WI38 (cell line): ENCODE measurements at regions not wholly inside any gene's neighbourhood (a gene's known extent, or its start where the extent isn't known, plus 50 kb on each side); places are given as distances from the start of the nearest gene placed in this dataset.
"Not testable (repeated sequence)": the region's sequence is repeated elsewhere in the genome, so short reads cannot be mapped to it uniquely, and the experiment has no call there.

Experiments
- H3K4me3 ChIP-seq: 2 replicates; pipeline ENCODE4 v1.5.1; 2011; ENCODE audit warnings: low read depth, mild to moderate bottlenecking, control low read depth, low read length
- CTCF ChIP-seq: IDR thresholded peaks from 2 replicates; pipeline ENCODE4 v1.5.1; 2012; ENCODE audit warnings: low read depth, mild to moderate bottlenecking, control low read depth, low read length

- H3K4me3 ChIP-seq, result no peak overlapping the region
- TF ChIP-seq CTCF, result no peak
Observed at GRCh38 chr7:13603016-13603415, 386.4 kb downstream of the ETV1 start.

- H3K4me3 ChIP-seq, result no peak overlapping the region
- TF ChIP-seq CTCF, result no peak
Observed at GRCh38 chr7:13603661-13604060, 385.8 kb downstream of the ETV1 start.

DNA sequence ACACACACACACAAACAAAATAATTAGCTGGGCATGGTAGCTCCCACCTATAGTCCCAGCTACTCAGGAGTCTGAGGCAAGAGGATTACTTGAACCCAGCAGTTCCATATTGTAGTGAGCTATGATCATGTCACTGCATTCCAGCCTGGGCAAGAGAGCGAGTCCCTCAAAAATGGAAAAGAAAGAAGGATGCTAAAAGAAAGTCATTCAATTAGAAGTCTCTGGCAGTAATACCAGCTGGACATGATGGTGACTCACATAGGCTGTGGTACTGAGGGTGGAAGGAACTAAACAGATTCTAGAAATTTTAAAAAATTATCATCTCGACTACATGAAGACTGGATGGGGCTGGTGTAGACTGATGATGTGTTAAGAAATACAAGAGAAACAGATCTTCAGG, 385.3 kb downstream of the ETV1 start:
- TF ChIP-seq CTCF, result no peak
- H3K4me3 ChIP-seq, result no peak overlapping the region

- no peak overlapping the region for H3K4me3 ChIP-seq
- TF ChIP-seq CTCF, result no peak
Observed at GRCh38 chr7:13610372-13610771, 379.1 kb downstream of the ETV1 start.

DNA sequence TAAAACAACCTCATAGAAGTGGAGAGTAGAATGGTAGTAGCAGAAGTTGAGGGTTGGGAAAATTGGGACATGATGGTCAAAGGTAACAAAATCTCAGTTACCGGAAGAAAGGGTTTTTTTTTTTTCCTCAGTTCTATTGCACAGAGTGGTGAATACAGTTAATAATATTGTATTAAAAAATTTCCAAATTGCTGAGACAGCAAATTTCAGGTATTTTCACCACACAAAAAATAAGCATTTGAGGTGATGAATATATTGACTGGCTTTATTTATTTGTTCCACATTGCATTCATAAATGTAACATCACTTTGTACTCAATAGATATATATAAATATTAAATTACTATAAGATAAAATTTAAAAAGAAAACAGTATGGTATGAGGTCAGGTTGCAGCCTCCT, 373.8 kb downstream of the ETV1 start:
- TF ChIP-seq CTCF, result no peak
- no peak overlapping the region for H3K4me3 ChIP-seq

GRCh38 chr7:13627455-13627854, 362.0 kb downstream of the ETV1 start:
- no peak overlapping the region for H3K4me3 ChIP-seq
- no peak for TF ChIP-seq CTCF

GRCh38 chr7:13628239-13629001, 361.0 kb downstream of the ETV1 start:
- H3K4me3 ChIP-seq, result no peak overlapping the region
- no peak for TF ChIP-seq CTCF

DNA sequence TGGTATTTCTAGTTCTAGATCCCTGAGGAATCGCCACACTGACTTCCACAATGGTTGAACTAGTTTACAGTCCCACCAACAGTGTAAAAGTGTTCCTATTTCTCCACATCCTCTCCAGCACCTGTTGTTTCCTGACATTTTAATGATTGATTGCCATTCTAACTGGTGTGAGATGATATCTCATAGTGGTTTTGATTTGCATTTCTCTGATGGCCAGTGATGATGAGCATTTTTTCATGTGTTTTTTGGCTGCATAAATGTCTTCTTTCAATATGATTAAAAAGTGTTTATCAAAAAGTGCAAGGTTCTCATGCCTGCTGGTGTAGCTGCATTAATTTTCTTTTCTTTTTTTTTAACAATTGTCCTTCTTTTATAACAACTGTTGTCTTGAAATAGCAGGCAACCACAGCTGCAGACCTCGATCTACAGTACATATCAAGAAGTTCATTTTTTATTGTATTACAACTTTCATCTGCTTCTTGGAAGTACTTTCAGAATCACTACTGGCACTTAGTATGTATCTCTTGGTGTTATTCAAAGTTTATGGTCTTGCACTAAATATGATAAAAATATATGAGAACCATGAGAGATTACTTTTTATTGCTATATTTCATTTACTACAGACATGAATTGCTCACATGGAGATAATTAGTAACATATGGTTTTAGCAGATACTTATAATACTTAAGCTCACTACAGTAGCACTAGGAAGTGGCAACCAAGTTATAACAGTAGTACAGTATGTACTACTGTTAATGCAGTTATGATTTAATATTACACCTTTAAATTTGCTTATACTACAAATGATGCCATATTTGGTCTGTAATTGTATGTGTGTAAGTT, 358.0 kb downstream of the ETV1 start:
- H3K4me3 ChIP-seq, result not testable (repeated sequence)
